Hepatocyte (in vitro differentiated cells): ENCODE measurements at regions not wholly inside any gene's neighbourhood (a gene's known extent, or its start where the extent isn't known, plus 50 kb on each side); places are given as distances from the start of the nearest gene placed in this dataset.

Experiments used
- DNase-seq: peaks from one replicate; pipeline ENCODE4 v3.0.0-alpha.2; 2016; ENCODE audit warnings: low spot score
- H2AFZ ChIP-seq: fragments of 200-600 bp; sonication (generic); 2 replicates; pipeline ENCODE4 v1.6.0; 2016; ENCODE audit warnings: antibody characterized with exemption, mild to moderate bottlenecking
- H3K27ac ChIP-seq: fragments of 200-600 bp; sonication (generic); 2 replicates; pipeline ENCODE4 v1.5.1; 2016; ENCODE audit warnings: mild to moderate bottlenecking
- H3K27me3 ChIP-seq: fragments of 200-600 bp; sonication (generic); 2 replicates; pipeline ENCODE4 v1.6.1; 2016
- H3K36me3 ChIP-seq: fragments of 200-600 bp; sonication (generic); replicated peaks from 2 replicates; pipeline ENCODE4 v1.5.1; 2016; ENCODE audit warnings: low read depth; ENCODE audit not compliant: insufficient read depth
- H3K4me1 ChIP-seq: fragments of 200-600 bp; sonication (generic); 2 replicates; pipeline ENCODE4 v1.5.1; 2016; ENCODE audit warnings: mild to moderate bottlenecking, moderate library complexity; ENCODE audit not compliant: insufficient read depth
- H3K4me2 ChIP-seq: fragments of 200-600 bp; sonication (generic); 2 replicates; pipeline ENCODE4 v1.6.0; 2016
- H3K4me3 ChIP-seq: fragments of 200-600 bp; sonication (generic); 2 replicates; pipeline ENCODE4 v1.5.1; 2016; ENCODE audit warnings: mild to moderate bottlenecking
- H3K79me2 ChIP-seq: fragments of 200-600 bp; sonication (generic); 2 replicates; pipeline ENCODE4 v1.6.0; 2017; ENCODE audit warnings: mild to moderate bottlenecking
- H3K9me2 ChIP-seq: fragments of 200-600 bp; sonication (generic); replicated peaks from 2 replicates; pipeline ENCODE4 v1.6.0; 2017; ENCODE audit warnings: mild to moderate bottlenecking; ENCODE audit not compliant: insufficient read depth
- H3K9me3 ChIP-seq: fragments of 200-600 bp; sonication (generic); 2 replicates; pipeline ENCODE4 v1.5.1; 2016; ENCODE audit warnings: low read depth, mild to moderate bottlenecking
- H4K20me1 ChIP-seq: fragments of 200-600 bp; sonication (generic); 2 replicates; pipeline ENCODE4 v1.6.0; 2016; ENCODE audit warnings: mild to moderate bottlenecking; ENCODE audit not compliant: insufficient read depth, poor library complexity, severe bottlenecking
- CTCF ChIP-seq: fragments of 200-600 bp; sonication (generic); IDR thresholded peaks from 2 replicates; pipeline ENCODE4 v1.5.1; 2016; ENCODE audit warnings: antibody characterized with exemption, mild to moderate bottlenecking; ENCODE audit not compliant: poor library complexity
- EZH2 ChIP-seq: fragments of 200-600 bp; sonication (generic); IDR thresholded peaks from 2 replicates; pipeline ENCODE4 v1.6.1; 2016; ENCODE audit warnings: antibody characterized with exemption, mild to moderate bottlenecking, borderline replicate concordance
- EZH2phosphoT487 ChIP-seq: fragments of 200-600 bp; sonication (generic); IDR thresholded peaks from one replicate; pipeline ENCODE4 v1.6.1; 2018; ENCODE audit warnings: antibody characterized with exemption, mild to moderate bottlenecking, low read depth, moderate library complexity; ENCODE audit not compliant: unreplicated experiment, severe bottlenecking
- WGBS: methylation state at CpG from one replicate; pipeline ENCODE4 v1.1.6; 2016; ENCODE audit warnings: low lambda C conversion rate; ENCODE audit errors: missing lambda C conversion rate; 5-methylcytosine and 5-hydroxymethylcytosine counted together

- Histone ChIP-seq H4K20me1 (no peaks in the 10 kb centered on the region), H3K4me1 (no peaks in the 10 kb centered on the region), H3K9me2 (no peaks in the 10 kb centered on the region), H2AFZ (no peak overlapping the region), H3K27ac (no peak overlapping the region), H3K9me3 (no peaks in the 10 kb centered on the region), H3K79me2 (no peaks in the 10 kb centered on the region), H3K27me3 (no peaks in the 10 kb centered on the region), H3K4me2 (no peak overlapping the region), H3K36me3 (no peaks in the 10 kb centered on the region), H3K4me3 (no peak overlapping the region)
- 73% methylated on average over 4 of the region's 4 CpGs for WGBS
- TF ChIP-seq EZH2phosphoT487: no peak
- TF ChIP-seq EZH2: no peak
- TF ChIP-seq CTCF: no peak
- DNase-seq: no peak
Measured at GRCh38 chr4:153997516-153997915, 208.6 kb upstream of the SFRP2 start.

DNA sequence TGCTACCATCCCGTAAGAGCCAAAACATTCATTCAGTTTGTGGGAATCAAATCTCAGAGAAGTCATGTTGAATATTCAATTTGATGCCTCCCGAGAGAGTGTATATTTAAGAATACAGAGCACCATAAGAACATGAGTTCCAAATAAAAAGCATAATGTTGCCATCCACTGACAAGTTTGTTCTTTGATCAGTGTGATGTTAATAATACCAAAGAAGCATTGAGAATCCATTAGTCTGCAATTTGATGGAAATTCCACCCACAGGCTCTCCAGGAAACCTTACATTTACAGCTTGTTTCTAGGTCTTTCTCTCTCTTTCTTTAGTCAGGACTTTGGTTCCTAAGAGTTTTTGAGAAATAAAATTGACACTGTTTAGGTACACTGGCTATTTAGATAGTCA is 200.6 kb upstream of the SFRP2 start:
- Histone ChIP-seq H3K4me3 (no peak overlapping the region), H4K20me1 (no peaks in the 10 kb centered on the region), H3K27me3 (no peaks in the 10 kb centered on the region), H3K9me2 (no peaks in the 10 kb centered on the region), H3K9me3 (no peaks in the 10 kb centered on the region), H3K79me2 (no peaks in the 10 kb centered on the region), H3K27ac (no peak overlapping the region), H3K36me3 (no peaks in the 10 kb centered on the region), H3K4me1 (no peaks in the 10 kb centered on the region), H3K4me2 (no peak overlapping the region), H2AFZ (no peak overlapping the region)
- WGBS: 77% methylated on average over 2 of the region's 2 CpGs
- TF ChIP-seq EZH2phosphoT487: no peak
- no peak for TF ChIP-seq EZH2
- no peak for TF ChIP-seq CTCF
- DNase-seq: no peak

- H3K79me2 ChIP-seq: no peaks in the 10 kb centered on the region
- WGBS: 83% methylated on average over 9 of the region's 9 CpGs
- H3K4me3 ChIP-seq: no peak overlapping the region
- H3K4me2 ChIP-seq: no peak overlapping the region
- H3K4me1 ChIP-seq: no peaks in the 10 kb centered on the region
- H4K20me1 ChIP-seq: no peaks in the 10 kb centered on the region
- no peaks in the 10 kb centered on the region for H3K36me3 ChIP-seq
- no peak overlapping the region for H2AFZ ChIP-seq
- DNase-seq: no peak
- no peak overlapping the region for H3K27ac ChIP-seq
- H3K9me3 ChIP-seq: no peaks in the 10 kb centered on the region
- TF ChIP-seq CTCF (no peak), EZH2 (no peak), EZH2phosphoT487 (no peak)
- H3K27me3 ChIP-seq: no peaks in the 10 kb centered on the region
- H3K9me2 ChIP-seq: no peaks in the 10 kb centered on the region
Measured at GRCh38 chr4:153988492-153989363, 199.8 kb upstream of the SFRP2 start.
